H54 (cell line): ENCODE measurements at regions not wholly inside any gene's neighbourhood (a gene's known extent, or its start where the extent isn't known, plus 50 kb on each side); places are given as distances from the start of the nearest gene placed in this dataset.
"Not testable (repeated sequence)": the region's sequence is repeated elsewhere in the genome, so short reads cannot be mapped to it uniquely, and the experiment has no call there.

Source experiments
- DNase-seq: peaks from one replicate; pipeline ENCODE4 v3.0.0; 2011; ENCODE audit warnings: low spot score, mixed read lengths; ENCODE audit not compliant: insufficient read length
- FAIRE-seq: peaks from 3 replicates; lab custom pipeline; 2011; peaks lifted over from hg19 to GRCh38; lab: Jason Lieb, UNC
- POLR2A ChIP-seq: IDR thresholded peaks from 2 replicates; pipeline ENCODE4 v1.6.1; 2011; ENCODE audit warnings: low read depth, mild to moderate bottlenecking, low read length

- TF ChIP-seq POLR2A = no peak
- DNase-seq (no peak), FAIRE-seq (no peak)
Measured at GRCh38 chr16:63175313-63175712, 1139.1 kb upstream of the CDH8 start.

DNA sequence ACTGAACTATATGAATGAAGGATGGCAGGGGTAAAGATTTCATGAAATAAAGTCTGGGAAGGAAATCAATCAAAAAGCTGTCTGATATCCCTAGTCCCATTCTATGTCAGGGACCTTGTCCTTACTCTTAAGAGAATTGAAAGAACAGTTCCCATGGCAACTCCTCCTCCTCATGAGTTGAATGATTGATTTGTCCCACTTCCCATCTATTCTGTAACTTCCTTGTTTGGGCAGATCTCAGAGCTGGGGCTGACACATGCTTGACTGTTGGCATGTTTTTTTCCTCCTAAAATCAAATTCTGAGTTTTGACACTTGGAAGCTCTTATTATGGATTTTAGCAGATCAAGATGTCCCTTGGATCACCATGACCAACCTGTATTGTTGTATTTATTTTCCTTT is 1138.6 kb upstream of the CDH8 start:
- TF ChIP-seq POLR2A = no peak
- FAIRE-seq (no peak), DNase-seq (no peak)

DNA sequence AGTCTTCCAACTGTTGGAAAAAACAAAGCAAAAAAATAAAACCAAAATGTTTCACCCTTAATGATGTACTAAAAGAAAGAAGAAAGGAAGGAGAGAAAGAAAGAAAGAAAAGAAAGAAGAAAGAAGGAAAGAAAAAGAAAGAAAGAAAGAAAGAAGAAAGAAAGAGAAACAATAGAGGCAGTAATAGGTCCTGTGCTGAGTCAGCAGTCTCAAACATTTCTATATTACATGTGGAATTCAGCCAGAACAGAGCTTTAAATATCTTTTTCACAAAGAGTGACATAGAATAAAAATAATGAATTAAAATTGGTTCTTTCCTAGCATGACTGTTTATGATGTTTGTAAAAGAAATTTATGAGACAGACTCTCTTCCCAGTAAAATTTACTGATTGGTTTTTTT is 1135.3 kb upstream of the CDH8 start:
- TF ChIP-seq POLR2A = no peak
- DNase-seq = no peak
- FAIRE-seq = no peak

DNA sequence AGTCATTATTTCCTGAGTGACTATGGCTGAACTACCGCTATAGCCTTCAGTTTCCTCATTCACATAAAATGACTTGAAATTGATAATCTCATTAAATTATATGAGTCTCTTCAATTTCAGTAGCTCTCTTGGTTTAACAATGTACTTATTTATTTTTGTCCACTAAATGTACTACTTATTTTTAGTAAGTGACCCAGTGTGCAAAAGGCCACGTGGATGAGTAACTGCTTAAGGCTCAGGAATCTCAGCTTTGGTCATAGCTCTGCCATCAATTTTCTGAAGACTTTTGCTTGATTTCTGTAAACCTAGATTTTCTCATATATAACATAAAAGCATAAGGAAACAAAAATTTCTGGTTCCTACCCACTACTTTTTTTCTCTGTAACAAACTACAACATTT is 1132.9 kb upstream of the CDH8 start:
- TF ChIP-seq POLR2A = no peak
- DNase-seq = no peak
- FAIRE-seq = no peak

- DNase-seq (no peak), FAIRE-seq (no peak)
- TF ChIP-seq POLR2A = no peak
Measured at GRCh38 chr16:63157818-63158217, 1121.6 kb upstream of the CDH8 start.

DNA sequence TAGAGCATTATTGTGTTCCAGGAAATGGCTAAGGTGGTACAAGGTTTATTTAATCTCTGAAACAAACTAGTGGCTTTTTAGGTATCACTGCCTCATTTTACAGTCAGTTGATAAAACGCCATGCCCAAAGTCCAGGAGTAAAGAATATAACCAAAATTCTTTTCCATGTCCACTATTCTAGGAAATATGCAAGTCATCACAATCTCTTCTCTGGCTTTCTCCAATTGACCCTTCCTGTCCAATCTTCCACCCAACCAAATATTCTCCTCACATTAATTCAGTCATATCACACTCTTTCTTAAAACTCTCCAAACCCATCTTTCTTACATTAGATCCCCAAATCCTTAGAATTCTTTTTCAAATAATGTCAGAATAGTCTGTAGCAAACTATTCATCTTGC is 1110.0 kb upstream of the CDH8 start:
- no peak for TF ChIP-seq POLR2A
- FAIRE-seq (no peak), DNase-seq (no peak)

- FAIRE-seq = no peak
- no peak for DNase-seq
- TF ChIP-seq POLR2A = no peak
Measured at GRCh38 chr16:63145411-63145810, 1109.2 kb upstream of the CDH8 start.

DNA sequence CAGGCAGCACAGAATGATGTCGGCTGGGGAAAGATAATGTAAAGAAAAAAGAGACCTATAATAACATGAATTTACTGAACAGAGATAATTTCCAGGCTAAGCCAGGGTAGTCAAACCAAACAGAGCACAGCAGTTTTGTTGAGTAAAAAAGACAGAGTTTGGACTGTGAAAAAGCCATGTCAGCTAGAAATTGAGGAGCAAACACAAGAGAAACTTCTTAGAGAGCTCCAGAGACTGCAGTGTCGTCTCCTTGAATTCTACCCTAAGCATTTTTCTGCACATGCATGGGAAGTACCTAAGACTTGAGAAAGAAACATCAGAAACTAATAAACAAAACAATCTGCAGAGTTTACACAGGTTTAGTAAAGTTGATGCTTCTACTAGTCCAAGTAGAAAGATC is 1098.8 kb upstream of the CDH8 start:
- FAIRE-seq = no peak

GRCh38 chr16:63131503-63131902 is 1095.3 kb upstream of the CDH8 start:
- no peak for TF ChIP-seq POLR2A
- DNase-seq (no peak), FAIRE-seq (no peak)

More for the DNA sequence above, 1098.8 kb upstream of the CDH8 start:
- DNase-seq = no peak
- TF ChIP-seq POLR2A = no peak

- FAIRE-seq (no peak), DNase-seq (no peak)
- TF ChIP-seq POLR2A = no peak
Measured at GRCh38 chr16:63130942-63131341, 1094.7 kb upstream of the CDH8 start.

- no peak for DNase-seq
- no peak for TF ChIP-seq POLR2A
- no peak for FAIRE-seq
Measured at GRCh38 chr16:63129411-63130125, 1093.3 kb upstream of the CDH8 start.

GRCh38 chr16:63119905-63120304 is 1083.7 kb upstream of the CDH8 start:
- FAIRE-seq, DNase-seq: not testable (repeated sequence)

GRCh38 chr16:63100082-63100481 is 1063.8 kb upstream of the CDH8 start:
- no peak for TF ChIP-seq POLR2A
- DNase-seq (no peak), FAIRE-seq (no peak)

DNA sequence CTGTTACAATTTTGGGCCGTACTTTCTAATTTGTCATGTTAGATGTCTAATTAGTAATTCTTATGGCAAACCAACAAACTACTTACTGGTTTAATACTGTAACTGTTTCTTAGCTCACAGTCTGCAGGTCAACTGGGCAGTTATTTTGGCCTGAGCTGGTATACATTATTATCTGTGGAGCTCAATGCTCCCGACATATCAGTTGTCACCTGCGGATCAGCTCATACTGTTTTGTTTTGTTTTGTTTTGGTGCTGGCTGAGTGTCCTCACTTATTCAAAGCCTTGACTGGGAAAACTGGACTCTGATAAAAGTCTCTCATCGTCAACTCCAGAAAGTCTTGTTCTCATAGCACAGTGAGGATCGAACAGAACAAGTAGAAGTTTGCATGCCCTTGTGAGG is 1060.6 kb upstream of the CDH8 start:
- TF ChIP-seq POLR2A = no peak
- DNase-seq (no peak), FAIRE-seq (no peak)

GRCh38 chr16:63092736-63093135 is 1056.5 kb upstream of the CDH8 start:
- DNase-seq (no peak), FAIRE-seq (no peak)
- no peak for TF ChIP-seq POLR2A
